T-helper 1 cell treated with Interleukin-12 subunit alpha and Interleukin-12 subunit beta and Interleukin-4 antibody, amounts not matched to agents 30 μg/mL and 1 μg/mL, for 36 hours (primary cell): ENCODE measurements at regions not wholly inside any gene's neighbourhood (a gene's known extent, or its start where the extent isn't known, plus 50 kb on each side); places are given as distances from the start of the nearest gene placed in this dataset.

Experiments used
- H3K27ac Mint-ChIP-seq: one replicate; pipeline ENCODE4 v1.8.0; 2021; ENCODE audit warnings: mild to moderate bottlenecking, mixed read lengths
- H3K27me3 Mint-ChIP-seq: one replicate; pipeline ENCODE4 v1.8.0; 2021; ENCODE audit warnings: low read depth, mixed read lengths
- H3K36me3 Mint-ChIP-seq: one replicate; pipeline ENCODE4 v1.8.0; 2021; ENCODE audit warnings: low read depth, mixed read lengths
- H3K4me1 Mint-ChIP-seq: one replicate; pipeline ENCODE4 v1.8.0; 2021; ENCODE audit warnings: low read depth, mixed read lengths
- H3K4me3 Mint-ChIP-seq: one replicate; pipeline ENCODE4 v1.8.0; 2021; ENCODE audit warnings: mild to moderate bottlenecking, moderate library complexity, mixed read lengths
- H3K9me3 Mint-ChIP-seq: one replicate; pipeline ENCODE4 v1.8.0; 2021; ENCODE audit warnings: mixed read lengths

- Mint-ChIP-seq H3K9me3 (no peaks in the 10 kb centered on the region), H3K27ac (no peak overlapping the region), H3K27me3 (peaks cover 3% of the 10 kb centered on the region), H3K36me3 (no peaks in the 10 kb centered on the region), H3K4me1 (no peaks in the 10 kb centered on the region), H3K4me3 (no peak overlapping the region)
These were observed 462.0 kb upstream of the MAF start for GRCh38 chr16:80062361-80063030.

DNA sequence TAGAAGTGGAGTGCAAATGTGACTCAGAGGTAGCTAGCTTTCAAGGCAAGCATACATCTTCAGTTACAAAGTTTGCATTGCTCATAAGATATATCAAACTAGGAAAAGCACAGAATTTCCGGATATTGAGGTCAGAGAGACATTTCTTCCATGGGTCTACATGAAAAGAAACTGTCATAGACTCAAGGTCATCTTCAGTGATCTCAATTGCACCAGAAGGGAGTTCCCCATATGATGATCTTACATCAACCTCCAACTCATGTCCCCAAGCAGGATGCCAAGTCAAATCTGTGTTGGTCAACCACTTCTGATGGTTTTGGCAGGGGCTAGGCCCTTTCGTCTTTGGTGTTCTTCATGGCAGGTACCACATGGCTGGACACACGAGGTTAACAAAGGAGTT, 459.9 kb upstream of the MAF start:
- Mint-ChIP-seq H3K27me3 (no peaks in the 10 kb centered on the region), H3K4me3 (no peak overlapping the region), H3K27ac (no peak overlapping the region), H3K4me1 (no peaks in the 10 kb centered on the region), H3K36me3 (no peaks in the 10 kb centered on the region), H3K9me3 (no peaks in the 10 kb centered on the region)

- Mint-ChIP-seq H3K4me3 (no peak overlapping the region), H3K36me3 (no peaks in the 10 kb centered on the region), H3K27ac (no peak overlapping the region), H3K27me3 (no peaks in the 10 kb centered on the region), H3K4me1 (no peaks in the 10 kb centered on the region), H3K9me3 (no peaks in the 10 kb centered on the region)
These were observed 459.3 kb upstream of the MAF start for GRCh38 chr16:80059836-80060235.

- H3K4me3 Mint-ChIP-seq, result no peak overlapping the region
- H3K4me1 Mint-ChIP-seq, result no peaks in the 10 kb centered on the region
- no peak overlapping the region for H3K27ac Mint-ChIP-seq
- no peaks in the 10 kb centered on the region for H3K27me3 Mint-ChIP-seq
- H3K9me3 Mint-ChIP-seq, result no peaks in the 10 kb centered on the region
- H3K36me3 Mint-ChIP-seq, result no peaks in the 10 kb centered on the region
These were observed 457.7 kb upstream of the MAF start for GRCh38 chr16:80058214-80058613.

- Mint-ChIP-seq H3K9me3 (no peaks in the 10 kb centered on the region), H3K27me3 (no peaks in the 10 kb centered on the region), H3K36me3 (no peaks in the 10 kb centered on the region), H3K4me3 (no peak overlapping the region), H3K27ac (no peak overlapping the region), H3K4me1 (no peaks in the 10 kb centered on the region)
These were observed 455.8 kb upstream of the MAF start for GRCh38 chr16:80056324-80056723.

GRCh38 chr16:80055831-80056230, 455.3 kb upstream of the MAF start:
- H3K4me1 Mint-ChIP-seq, result no peaks in the 10 kb centered on the region
- H3K36me3 Mint-ChIP-seq, result no peaks in the 10 kb centered on the region
- no peaks in the 10 kb centered on the region for H3K27me3 Mint-ChIP-seq
- no peaks in the 10 kb centered on the region for H3K9me3 Mint-ChIP-seq
- no peak overlapping the region for H3K27ac Mint-ChIP-seq
- H3K4me3 Mint-ChIP-seq, result no peak overlapping the region

GRCh38 chr16:80054647-80055046, 454.1 kb upstream of the MAF start:
- Mint-ChIP-seq H3K27ac (no peak overlapping the region), H3K4me3 (no peak overlapping the region), H3K9me3 (no peaks in the 10 kb centered on the region), H3K36me3 (no peaks in the 10 kb centered on the region), H3K27me3 (no peaks in the 10 kb centered on the region), H3K4me1 (no peaks in the 10 kb centered on the region)

- H3K27ac Mint-ChIP-seq, result no peak overlapping the region
- H3K27me3 Mint-ChIP-seq, result no peaks in the 10 kb centered on the region
- no peaks in the 10 kb centered on the region for H3K4me1 Mint-ChIP-seq
- no peak overlapping the region for H3K4me3 Mint-ChIP-seq
- no peaks in the 10 kb centered on the region for H3K9me3 Mint-ChIP-seq
- no peaks in the 10 kb centered on the region for H3K36me3 Mint-ChIP-seq
These were observed 450.5 kb upstream of the MAF start for GRCh38 chr16:80051040-80051439.

- H3K27me3 Mint-ChIP-seq, result no peaks in the 10 kb centered on the region
- no peaks in the 10 kb centered on the region for H3K36me3 Mint-ChIP-seq
- H3K27ac Mint-ChIP-seq, result no peak overlapping the region
- H3K4me3 Mint-ChIP-seq, result no peak overlapping the region
- H3K4me1 Mint-ChIP-seq, result no peaks in the 10 kb centered on the region
- no peaks in the 10 kb centered on the region for H3K9me3 Mint-ChIP-seq
These were observed 447.7 kb upstream of the MAF start for GRCh38 chr16:80048250-80048649.

- H3K27me3 Mint-ChIP-seq, result no peaks in the 10 kb centered on the region
- H3K27ac Mint-ChIP-seq, result no peak overlapping the region
- H3K4me1 Mint-ChIP-seq, result no peaks in the 10 kb centered on the region
- no peaks in the 10 kb centered on the region for H3K36me3 Mint-ChIP-seq
- H3K9me3 Mint-ChIP-seq, result no peaks in the 10 kb centered on the region
- no peak overlapping the region for H3K4me3 Mint-ChIP-seq
These were observed 447.3 kb upstream of the MAF start for GRCh38 chr16:80047842-80048241.

- Mint-ChIP-seq H3K36me3 (no peaks in the 10 kb centered on the region), H3K27ac (no peak overlapping the region), H3K4me1 (no peaks in the 10 kb centered on the region), H3K27me3 (no peaks in the 10 kb centered on the region), H3K9me3 (no peaks in the 10 kb centered on the region), H3K4me3 (no peak overlapping the region)
These were observed 446.3 kb upstream of the MAF start for GRCh38 chr16:80046848-80047247.

DNA sequence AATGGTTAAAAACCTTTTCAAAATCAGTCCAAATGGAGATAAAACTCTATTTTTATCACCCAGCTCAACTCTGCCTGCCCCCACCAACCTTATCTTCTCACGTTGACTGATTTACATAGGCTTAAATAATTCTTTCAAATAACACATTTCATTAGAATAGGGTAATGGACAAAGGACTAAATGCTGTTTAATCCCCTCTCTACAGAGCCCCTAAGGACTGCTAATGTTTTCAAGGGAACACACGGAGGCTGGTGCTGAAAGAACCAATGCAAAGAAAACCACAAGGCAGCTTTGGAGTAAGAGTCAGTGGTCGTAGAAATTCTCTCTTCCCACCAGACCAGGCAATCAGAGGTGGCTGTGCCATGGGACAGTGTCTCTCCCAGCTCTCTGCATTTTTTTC, 445.7 kb upstream of the MAF start:
- no peaks in the 10 kb centered on the region for H3K9me3 Mint-ChIP-seq
- H3K4me1 Mint-ChIP-seq, result no peaks in the 10 kb centered on the region
- H3K27me3 Mint-ChIP-seq, result no peaks in the 10 kb centered on the region
- H3K4me3 Mint-ChIP-seq, result no peak overlapping the region
- no peak overlapping the region for H3K27ac Mint-ChIP-seq
- H3K36me3 Mint-ChIP-seq, result no peaks in the 10 kb centered on the region

DNA sequence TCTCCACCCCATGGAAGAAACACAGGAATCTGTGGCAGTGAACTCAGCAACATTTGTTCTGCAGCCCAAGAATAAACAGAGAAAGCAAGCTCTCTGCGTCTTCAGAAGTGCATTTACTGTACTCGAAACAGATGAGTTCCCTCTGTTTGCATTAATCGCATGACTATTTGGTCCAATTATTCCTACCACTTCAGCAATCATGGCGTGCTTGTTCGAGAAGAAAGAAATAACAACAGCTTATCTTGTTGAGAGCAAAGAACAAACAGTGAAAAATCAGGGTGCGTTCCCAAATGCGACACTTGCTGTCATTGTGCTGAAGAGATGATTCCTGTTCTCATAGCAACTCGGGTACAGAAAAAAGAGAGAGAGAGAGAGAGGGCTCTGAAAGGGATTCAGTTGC, 445.3 kb upstream of the MAF start:
- Mint-ChIP-seq H3K4me1 (no peaks in the 10 kb centered on the region), H3K27me3 (no peaks in the 10 kb centered on the region)

GRCh38 chr16:80041410-80041809, 440.9 kb upstream of the MAF start:
- peaks cover 4% of the 10 kb centered on the region for H3K9me3 Mint-ChIP-seq
- H3K36me3 Mint-ChIP-seq, result no peaks in the 10 kb centered on the region
- H3K27me3 Mint-ChIP-seq, result no peaks in the 10 kb centered on the region
- no peak overlapping the region for H3K27ac Mint-ChIP-seq
- no peaks in the 10 kb centered on the region for H3K4me1 Mint-ChIP-seq
- no peak overlapping the region for H3K4me3 Mint-ChIP-seq

More for the DNA sequence above, 445.3 kb upstream of the MAF start:
- Mint-ChIP-seq H3K27ac (no peak overlapping the region), H3K36me3 (no peaks in the 10 kb centered on the region), H3K9me3 (no peaks in the 10 kb centered on the region), H3K4me3 (no peak overlapping the region)

- Mint-ChIP-seq H3K4me1 (no peaks in the 10 kb centered on the region), H3K9me3 (peaks cover 4% of the 10 kb centered on the region), H3K36me3 (no peaks in the 10 kb centered on the region), H3K27me3 (no peaks in the 10 kb centered on the region), H3K27ac (no peak overlapping the region), H3K4me3 (no peak overlapping the region)
These were observed 440.3 kb upstream of the MAF start for GRCh38 chr16:80040814-80041213.

GRCh38 chr16:80040413-80040812, 439.9 kb upstream of the MAF start:
- peaks cover 4% of the 10 kb centered on the region for H3K9me3 Mint-ChIP-seq
- no peaks in the 10 kb centered on the region for H3K36me3 Mint-ChIP-seq
- H3K4me3 Mint-ChIP-seq, result no peak overlapping the region

More at GRCh38 chr16:80040413-80040812, 439.9 kb upstream of the MAF start:
- Mint-ChIP-seq H3K27me3 (no peaks in the 10 kb centered on the region), H3K4me1 (no peaks in the 10 kb centered on the region), H3K27ac (no peak overlapping the region)
